ENCODE measurements at regions not wholly inside any gene's neighbourhood (a gene's known extent, or its start where the extent isn't known, plus 50 kb on each side); places are given as distances from the start of the nearest gene placed in this dataset.

DNA sequence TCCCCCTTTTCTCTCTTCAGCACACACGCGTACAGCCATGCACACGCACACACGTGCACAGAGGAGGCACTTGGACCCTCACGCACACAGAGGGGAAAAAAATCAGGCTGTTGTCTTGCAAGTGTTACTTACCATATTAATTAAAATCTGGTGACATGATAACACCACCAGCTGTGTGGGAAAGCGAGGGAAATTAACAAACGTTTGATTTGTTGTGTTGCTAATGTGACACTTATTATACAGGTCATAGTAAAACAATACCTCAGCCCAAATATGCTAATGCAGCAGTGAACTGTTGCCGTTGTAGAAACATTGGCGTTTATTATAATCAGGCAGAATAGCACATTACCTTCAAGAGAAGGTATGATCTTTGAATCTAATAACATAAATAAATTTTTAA is 211.7 kb downstream of the TEX29 start:
- peaks cover 74% of the 10 kb centered on the region for H3K27me3 ChIP-seq
- no peak for TF ChIP-seq EZH2phosphoT487 (IDR thresholded peaks at IDR 0.05)
- Mint-ChIP-seq H3K9me3 (peaks cover 2% of the 10 kb centered on the region), H3K36me3 (no peaks in the 10 kb centered on the region), H3K27me3 (ENCODE audit: insufficient read depth, low read depth) (peaks cover 19% of the 10 kb centered on the region), H3K27ac (no peak overlapping the region), H3K4me3 (no peak overlapping the region), H3K4me1 (peaks cover 54% of the 10 kb centered on the region)
- peaks cover 8% of the 10 kb centered on the region for H3F3A ChIP-seq (ENCODE audit: low read depth)
- H3K27ac ChIP-seq, result no peak overlapping the region
- DNase-seq (ENCODE audit: low spot score), result no peak
- no peaks in the 10 kb centered on the region for H4K20me1 ChIP-seq (ENCODE audit: low read depth)
- no peaks in the 10 kb centered on the region for H3K9me3 ChIP-seq (ENCODE audit: low read depth)
- H3K9ac ChIP-seq, result no peak overlapping the region
- H3K4me2 ChIP-seq, result no peak overlapping the region
- H3K79me2 ChIP-seq (ENCODE audit: low read depth), result no peaks in the 10 kb centered on the region
- H2AFZ ChIP-seq (replicated peaks), result no peak overlapping the region
- no peaks in the 10 kb centered on the region for H3K36me3 ChIP-seq
- H3K4me3 ChIP-seq, result no peak overlapping the region
- peaks cover 21% of the 10 kb centered on the region for H3K4me1 ChIP-seq

DNA sequence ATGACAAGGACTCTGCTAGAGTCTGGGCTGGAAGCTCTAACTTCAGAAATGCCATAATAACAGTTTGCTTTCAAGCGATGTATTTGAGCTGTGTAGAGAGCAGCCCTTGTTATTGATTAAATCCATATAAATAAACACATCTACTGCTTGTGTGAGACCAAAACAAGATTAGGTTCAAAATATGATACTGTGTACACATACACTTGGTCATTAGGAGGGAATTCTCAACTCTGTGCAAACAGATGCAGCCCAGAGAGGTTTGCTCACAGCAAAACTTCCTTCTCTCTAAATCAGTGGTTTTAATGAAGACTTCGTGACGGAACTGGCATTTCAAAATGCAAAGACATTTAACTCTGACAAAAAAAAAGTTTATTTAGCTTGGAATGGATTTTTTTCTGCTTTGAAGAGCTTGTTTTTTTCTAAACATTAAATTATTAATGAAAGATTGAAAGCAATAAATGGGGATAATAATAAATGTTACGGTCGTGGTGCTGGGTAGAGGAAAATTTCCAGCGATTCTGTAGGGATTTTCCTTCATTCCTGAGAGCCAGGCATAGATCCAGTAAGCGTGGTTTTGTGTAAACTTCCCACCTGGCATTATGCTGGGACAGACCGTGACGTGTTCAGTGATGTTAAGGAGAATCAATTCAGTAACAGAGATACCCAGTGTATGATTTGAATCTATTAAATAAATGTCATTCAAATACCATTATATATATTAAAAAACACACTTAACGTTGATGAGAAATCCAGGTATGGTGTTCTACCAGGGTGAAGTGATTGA is 213.7 kb downstream of the TEX29 start:
- H2AFZ ChIP-seq (replicated peaks), result no peak overlapping the region
- DNase-seq (ENCODE audit: low spot score), result no peak
- peaks cover 17% of the 10 kb centered on the region for H3K4me1 ChIP-seq
- Mint-ChIP-seq H3K4me1 (peaks cover 54% of the 10 kb centered on the region), H3K27ac (peak overlapping the region; percentile 75), H3K36me3 (no peaks in the 10 kb centered on the region), H3K27me3 (ENCODE audit: insufficient read depth, low read depth) (peaks cover 20% of the 10 kb centered on the region), H3K9me3 (peaks cover 2% of the 10 kb centered on the region), H3K4me3 (peak overlapping the region; percentile 44)
- no peaks in the 10 kb centered on the region for H3K9me3 ChIP-seq (ENCODE audit: low read depth)
- peaks cover 93% of the 10 kb centered on the region for H3K27me3 ChIP-seq
- no peaks in the 10 kb centered on the region for H3K36me3 ChIP-seq
- peaks cover 8% of the 10 kb centered on the region for H3F3A ChIP-seq (ENCODE audit: low read depth)
- H3K4me2 ChIP-seq, result peak overlapping the region; percentile 71
- H3K27ac ChIP-seq, result no peak overlapping the region
- H3K79me2 ChIP-seq (ENCODE audit: low read depth), result no peaks in the 10 kb centered on the region
- TF ChIP-seq EZH2phosphoT487 (IDR thresholded peaks at IDR 0.05) (no peak), EZH2 (IDR thresholded peaks at IDR 0.05) (no peak)
- TF ChIP-seq, protein P1, sequence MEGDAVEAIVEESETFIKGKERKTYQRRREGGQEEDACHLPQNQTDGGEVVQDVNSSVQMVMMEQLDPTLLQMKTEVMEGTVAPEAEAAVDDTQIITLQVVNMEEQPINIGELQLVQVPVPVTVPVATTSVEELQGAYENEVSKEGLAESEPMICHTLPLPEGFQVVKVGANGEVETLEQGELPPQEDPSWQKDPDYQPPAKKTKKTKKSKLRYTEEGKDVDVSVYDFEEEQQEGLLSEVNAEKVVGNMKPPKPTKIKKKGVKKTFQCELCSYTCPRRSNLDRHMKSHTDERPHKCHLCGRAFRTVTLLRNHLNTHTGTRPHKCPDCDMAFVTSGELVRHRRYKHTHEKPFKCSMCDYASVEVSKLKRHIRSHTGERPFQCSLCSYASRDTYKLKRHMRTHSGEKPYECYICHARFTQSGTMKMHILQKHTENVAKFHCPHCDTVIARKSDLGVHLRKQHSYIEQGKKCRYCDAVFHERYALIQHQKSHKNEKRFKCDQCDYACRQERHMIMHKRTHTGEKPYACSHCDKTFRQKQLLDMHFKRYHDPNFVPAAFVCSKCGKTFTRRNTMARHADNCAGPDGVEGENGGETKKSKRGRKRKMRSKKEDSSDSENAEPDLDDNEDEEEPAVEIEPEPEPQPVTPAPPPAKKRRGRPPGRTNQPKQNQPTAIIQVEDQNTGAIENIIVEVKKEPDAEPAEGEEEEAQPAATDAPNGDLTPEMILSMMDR (IDR thresholded peaks at IDR 0.05), result no peak
- H4K20me1 ChIP-seq (ENCODE audit: low read depth), result no peaks in the 10 kb centered on the region
- no peak overlapping the region for H3K9ac ChIP-seq
- H3K4me3 ChIP-seq, result peak overlapping the region; percentile 34

DNA sequence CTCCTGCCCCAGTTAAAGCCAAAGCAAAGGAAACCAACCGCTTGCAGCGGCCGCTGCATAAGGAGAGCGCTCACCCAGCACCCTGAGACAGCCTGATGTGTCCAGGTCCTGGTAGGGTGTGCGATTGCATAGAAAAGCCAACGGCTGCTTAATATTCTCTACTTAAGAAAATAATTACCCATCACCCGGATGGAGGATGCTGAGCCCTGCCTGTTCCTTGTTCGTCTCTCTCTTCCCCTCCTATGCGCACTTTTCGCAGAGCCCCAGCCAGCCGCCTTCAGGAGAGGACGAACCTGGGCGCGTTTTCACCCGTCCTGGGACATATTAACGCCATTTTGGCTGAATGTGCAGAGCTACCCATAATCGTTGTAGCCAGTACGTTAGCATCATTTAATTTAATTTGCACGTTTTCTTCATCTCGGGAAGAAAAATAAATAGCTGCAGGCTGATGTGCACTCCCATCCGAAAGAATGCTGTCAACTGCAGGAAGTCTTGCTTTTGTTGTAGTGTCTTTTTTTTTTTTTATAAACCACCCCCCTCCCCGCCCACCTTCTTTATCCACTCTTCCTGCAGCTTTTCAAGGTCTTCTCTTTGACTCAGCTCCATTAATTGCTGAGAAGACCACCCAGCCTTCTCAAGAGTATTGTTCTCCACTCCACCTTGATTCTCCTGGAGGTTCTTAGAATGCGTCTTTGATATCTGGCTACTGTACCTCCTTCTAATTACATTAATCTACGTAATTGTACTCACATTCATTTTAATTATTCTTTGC is 214.5 kb downstream of the TEX29 start:
- Histone ChIP-seq H3K27me3 (peaks cover 91% of the 10 kb centered on the region), H3K4me2 (peak overlapping the region; percentile 71), H3K9me3 (ENCODE audit: low read depth) (no peaks in the 10 kb centered on the region), H3K9ac (no peak overlapping the region), H3K4me3 (peak overlapping the region; percentile 34), H3K27ac (no peak overlapping the region), H4K20me1 (ENCODE audit: low read depth) (no peaks in the 10 kb centered on the region), H3K36me3 (no peaks in the 10 kb centered on the region), H2AFZ (replicated peaks) (no peak overlapping the region), H3K4me1 (peaks cover 13% of the 10 kb centered on the region), H3K79me2 (ENCODE audit: low read depth) (no peaks in the 10 kb centered on the region), H3F3A (ENCODE audit: low read depth) (peaks cover 8% of the 10 kb centered on the region)
- Mint-ChIP-seq H3K4me3 (peak overlapping the region; percentile 81), H3K9me3 (peaks cover 2% of the 10 kb centered on the region), H3K27ac (peak overlapping the region; percentile 75), H3K4me1 (peaks cover 48% of the 10 kb centered on the region), H3K36me3 (no peaks in the 10 kb centered on the region), H3K27me3 (ENCODE audit: insufficient read depth, low read depth) (peaks cover 24% of the 10 kb centered on the region)
- peak; percentile 61 for DNase-seq (ENCODE audit: low spot score)
- TF ChIP-seq EZH2 (IDR thresholded peaks at IDR 0.05) (peak; percentile 47), EZH2phosphoT487 (IDR thresholded peaks at IDR 0.05) (no peak)
- TF ChIP-seq, protein P1 (IDR thresholded peaks at IDR 0.05), result no peak

DNA sequence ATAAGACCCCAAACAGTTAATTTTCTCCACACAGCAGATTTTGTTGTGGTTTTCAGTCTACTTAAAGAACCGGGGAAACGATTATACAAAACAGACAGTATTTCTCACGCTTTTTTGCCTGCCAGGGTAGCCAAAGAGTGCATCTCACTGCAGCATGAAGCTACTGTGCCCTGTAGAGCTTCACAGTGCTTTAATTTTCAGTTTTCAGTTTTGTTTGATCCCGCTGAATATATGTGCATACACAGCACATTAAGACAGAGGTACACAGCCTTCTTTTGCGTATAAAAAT is 215.0 kb downstream of the TEX29 start:
- Histone ChIP-seq H3K27me3 (peaks cover 85% of the 10 kb centered on the region), H3K27ac (no peak overlapping the region), H3K4me3 (peak overlapping the region; percentile 34), H3K9me3 (ENCODE audit: low read depth) (no peaks in the 10 kb centered on the region), H3K79me2 (ENCODE audit: low read depth) (no peaks in the 10 kb centered on the region), H3K4me1 (peaks cover 13% of the 10 kb centered on the region), H3K4me2 (peak overlapping the region; percentile 71), H3F3A (ENCODE audit: low read depth) (peaks cover 8% of the 10 kb centered on the region), H3K36me3 (no peaks in the 10 kb centered on the region), H2AFZ (replicated peaks) (no peak overlapping the region), H3K9ac (no peak overlapping the region), H4K20me1 (ENCODE audit: low read depth) (no peaks in the 10 kb centered on the region)
- Mint-ChIP-seq H3K36me3 (no peaks in the 10 kb centered on the region), H3K27ac (no peak overlapping the region), H3K9me3 (peaks cover 2% of the 10 kb centered on the region), H3K4me1 (peaks cover 46% of the 10 kb centered on the region), H3K27me3 (ENCODE audit: insufficient read depth, low read depth) (peaks cover 26% of the 10 kb centered on the region), H3K4me3 (peak overlapping the region; percentile 81)
- DNase-seq (ENCODE audit: low spot score), result no peak
- TF ChIP-seq EZH2 (IDR thresholded peaks at IDR 0.05) (no peak), EZH2phosphoT487 (IDR thresholded peaks at IDR 0.05) (no peak)
- TF ChIP-seq, protein P1 (IDR thresholded peaks at IDR 0.05), result no peak
